Neutrophil (primary cell): ENCODE measurements at regions not wholly inside any gene's neighbourhood (a gene's known extent, or its start where the extent isn't known, plus 50 kb on each side); places are given as distances from the start of the nearest gene placed in this dataset.
"Not testable (repeated sequence)": the region's sequence is repeated elsewhere in the genome, so short reads cannot be mapped to it uniquely, and the experiment has no call there.

Experiments used
- H3K27ac ChIP-seq: fragments of 200-600 bp; sonication (generic); 2 replicates; pipeline ENCODE4 v1.5.1; 2016; ENCODE audit warnings: mild to moderate bottlenecking, moderate library complexity
- H3K27me3 ChIP-seq: fragments of 200-600 bp; sonication (generic); 2 replicates; pipeline ENCODE4 v1.6.0; 2016; ENCODE audit warnings: mild to moderate bottlenecking
- H3K36me3 ChIP-seq: fragments of 200-600 bp; sonication (generic); 2 replicates; pipeline ENCODE4 v1.5.1; 2017
- H3K4me1 ChIP-seq, 2 experiments: fragments of 200-600 bp in 1 of 2; sonication (generic) in 1 of 2; 1 replicate in 1 of 2; 2 replicates in 1 of 2; pipeline versions ENCODE4 v1.5.1 to v1.6.1; 2013 to 2016; ENCODE audit warnings: low read depth in 1 of 2, low read length in 1 of 2, mild to moderate bottlenecking in 1 of 2, moderate library complexity in 1 of 2; ENCODE audit not compliant: control insufficient read depth in 1 of 2, insufficient read depth in 1 of 2
- H3K4me3 ChIP-seq, 2 experiments: fragments of 200-600 bp in 1 of 2; sonication (generic) in 1 of 2; 1 replicate in 1 of 2; 2 replicates in 1 of 2; pipeline ENCODE4 v1.5.1; 2013 to 2016; ENCODE audit warnings: low read depth in 1 of 2, low read length in 1 of 2, mild to moderate bottlenecking in 1 of 2, moderate library complexity in 1 of 2
- H3K9me3 ChIP-seq: fragments of 200-600 bp; sonication (generic); 2 replicates; pipeline ENCODE4 v1.5.1; 2016
- CTCF ChIP-seq: fragments of 200-600 bp; sonication (generic); IDR thresholded peaks from 2 replicates; pipeline ENCODE4 v1.5.1; 2016; ENCODE audit warnings: antibody characterized with exemption

GRCh38 chr19:29040951-29041350, 172.0 kb downstream of the UQCRFS1 start:
- Histone ChIP-seq H3K36me3 (no peaks in the 10 kb centered on the region), H3K4me1 (peaks cover 33 to 34% of the 10 kb centered on the region in 2 experiments), H3K27me3 (no peaks in the 10 kb centered on the region), H3K27ac (peak overlapping the region; percentile 58), H3K4me3 (no peak overlapping the region), H3K9me3 (no peaks in the 10 kb centered on the region)
- no peak for TF ChIP-seq CTCF

- H3K4me3 ChIP-seq = no peak overlapping the region
- no peaks in the 10 kb centered on the region for H3K9me3 ChIP-seq
- no peaks in the 10 kb centered on the region for H3K27me3 ChIP-seq
- H3K36me3 ChIP-seq = no peaks in the 10 kb centered on the region
- peaks cover 40% of the 10 kb centered on the region in 2 experiments for H3K4me1 ChIP-seq
- TF ChIP-seq CTCF = no peak
- H3K27ac ChIP-seq = no peak overlapping the region
These were observed 172.7 kb downstream of the UQCRFS1 start for GRCh38 chr19:29040292-29040691.

GRCh38 chr19:29039036-29039435, 173.9 kb downstream of the UQCRFS1 start:
- not testable (repeated sequence) for H3K9me3 ChIP-seq, H3K27ac ChIP-seq, H3K4me3 ChIP-seq, H3K27me3 ChIP-seq, H3K36me3 ChIP-seq
- H3K4me1 ChIP-seq = peaks cover 44 to 52% of the 10 kb centered on the region in 2 experiments

GRCh38 chr19:29031216-29031615, 181.7 kb downstream of the UQCRFS1 start:
- TF ChIP-seq CTCF = no peak
- no peaks in the 10 kb centered on the region for H3K27me3 ChIP-seq
- H3K27ac ChIP-seq = no peak overlapping the region
- H3K4me1 ChIP-seq = peaks cover 13 to 27% of the 10 kb centered on the region in 2 experiments
- no peak overlapping the region for H3K4me3 ChIP-seq
- H3K9me3 ChIP-seq = no peaks in the 10 kb centered on the region
- no peaks in the 10 kb centered on the region for H3K36me3 ChIP-seq

- no peak overlapping the region for H3K4me3 ChIP-seq
- H3K36me3 ChIP-seq = no peaks in the 10 kb centered on the region
- H3K27me3 ChIP-seq = no peaks in the 10 kb centered on the region
- TF ChIP-seq CTCF = no peak
- no peaks in the 10 kb centered on the region for H3K9me3 ChIP-seq
- H3K27ac ChIP-seq = no peak overlapping the region
- peaks cover 0 to 9% of the 10 kb centered on the region in 2 experiments for H3K4me1 ChIP-seq
These were observed 183.5 kb downstream of the UQCRFS1 start for GRCh38 chr19:29029268-29029958.

GRCh38 chr19:29022599-29022998, 190.4 kb downstream of the UQCRFS1 start:
- no peaks in the 10 kb centered on the region for H3K27me3 ChIP-seq
- TF ChIP-seq CTCF = no peak
- no peaks in the 10 kb centered on the region for H3K9me3 ChIP-seq
- H3K4me1 ChIP-seq = no peaks in the 10 kb centered on the region
- H3K36me3 ChIP-seq = no peaks in the 10 kb centered on the region
- no peak overlapping the region for H3K27ac ChIP-seq
- H3K4me3 ChIP-seq = no peak overlapping the region
